Ramos (cell line): ENCODE measurements at regions not wholly inside any gene's neighbourhood (a gene's known extent, or its start where the extent isn't known, plus 50 kb on each side); places are given as distances from the start of the nearest gene placed in this dataset.
"Not testable (repeated sequence)": the region's sequence is repeated elsewhere in the genome, so short reads cannot be mapped to it uniquely, and the experiment has no call there.

ENCODE experiments used
- in situ Hi-C: fragments of 300-500 bp; cut with MboI; formaldehyde crosslinking; loops from one replicate; pipeline ENCODE4 v1.14.3; 2022; ENCODE audit warnings: low sequenced_read_pairs; ENCODE audit not compliant: unreplicated experiment

DNA sequence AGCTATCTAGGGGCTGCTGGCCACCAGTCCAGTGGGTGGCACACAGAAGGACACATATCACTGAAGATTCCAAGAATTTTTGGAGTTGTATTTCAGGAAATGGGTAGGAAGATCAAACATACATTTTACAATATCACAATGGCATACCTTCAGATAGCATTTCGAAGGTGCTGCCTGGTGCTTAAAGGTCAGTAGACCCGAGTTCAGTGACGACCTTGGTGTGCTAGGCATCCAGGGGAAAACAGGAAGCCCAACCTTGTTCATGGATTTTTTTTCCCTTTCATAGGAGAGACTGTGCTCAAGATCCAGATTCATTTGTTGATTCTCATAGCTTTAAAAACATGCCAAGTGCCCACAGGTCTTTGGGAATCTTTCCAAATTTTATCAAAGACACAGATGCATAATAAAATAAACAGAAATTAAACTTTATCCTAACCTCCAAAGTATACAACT is 51.0 kb upstream of the RCBTB2 start:
- in situ Hi-C loops, result loop anchor here (10.0 kb wide), 1 partner anchor 459 kb away; no protein-coding TSS in a partner anchor

DNA sequence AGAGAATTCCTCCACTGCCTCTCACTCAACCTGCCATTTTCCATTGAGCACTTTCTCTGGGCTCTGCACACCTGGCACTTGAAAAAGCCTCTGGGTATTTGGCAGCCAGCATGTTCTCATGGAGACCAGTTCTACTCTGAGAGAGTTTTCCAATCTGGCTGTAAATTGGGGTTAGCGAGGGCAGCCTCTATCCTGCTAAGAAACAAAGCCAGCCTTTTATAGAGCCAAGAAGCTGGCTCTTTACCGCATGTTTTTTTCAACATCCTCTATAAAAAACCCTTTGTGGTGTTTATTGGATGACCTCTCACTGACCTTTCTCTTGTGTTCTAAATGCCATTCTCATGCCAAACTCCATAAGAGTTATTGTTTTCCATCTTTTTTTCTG is 52.6 kb upstream of the RCBTB2 start:
- in situ Hi-C loops, result loop anchor here (10.0 kb wide), 1 partner anchor 461 kb away; no protein-coding TSS in a partner anchor

DNA sequence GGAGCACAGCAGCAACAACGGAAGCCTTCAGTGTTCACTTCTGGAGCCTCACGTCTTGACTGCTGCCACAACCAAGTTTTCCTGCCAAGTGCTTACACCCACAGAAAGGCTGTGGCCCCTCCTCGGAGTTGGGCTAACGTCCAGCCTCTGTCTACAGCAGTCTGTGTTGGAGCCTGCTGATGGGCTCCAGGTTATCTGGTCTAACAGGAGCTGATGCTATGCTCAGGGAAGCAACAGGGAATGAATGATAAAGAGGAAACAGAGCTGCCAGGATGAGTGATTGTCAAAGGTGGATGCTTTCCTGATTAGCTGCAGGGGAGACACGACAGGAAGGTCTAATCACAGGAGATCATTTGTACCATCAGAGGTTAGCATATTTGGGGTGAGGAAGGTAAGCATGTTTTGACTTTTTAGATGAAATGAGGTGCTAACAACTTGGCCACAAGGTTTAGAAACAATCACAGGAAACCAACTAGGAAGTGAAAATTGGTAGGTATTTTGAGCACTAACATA is 53.8 kb upstream of the RCBTB2 start:
- in situ Hi-C loops, result loop anchor here (10.0 kb wide), 1 partner anchor 462 kb away; no protein-coding TSS in a partner anchor

DNA sequence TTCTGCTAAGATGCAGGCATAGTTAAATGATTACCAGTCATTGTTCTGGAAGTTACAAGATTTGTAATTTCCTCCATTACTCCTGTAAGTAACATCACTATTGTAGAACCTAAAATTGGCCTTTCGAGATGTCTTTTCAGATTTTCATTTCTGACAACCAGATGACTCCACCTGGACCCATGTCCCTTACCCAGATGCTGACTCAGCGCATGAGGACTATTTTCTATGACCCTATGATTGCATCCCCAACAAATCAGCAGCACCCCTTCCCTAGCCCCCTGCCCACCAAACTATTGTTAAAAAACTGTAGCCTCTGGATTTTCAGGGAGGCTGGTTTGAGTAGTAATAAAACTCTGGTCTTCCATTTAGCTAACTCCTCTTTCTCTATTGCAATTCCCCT is 55.2 kb upstream of the RCBTB2 start:
- in situ Hi-C loops, result loop anchor here (10.0 kb wide), 1 partner anchor 463 kb away; no protein-coding TSS in a partner anchor

DNA sequence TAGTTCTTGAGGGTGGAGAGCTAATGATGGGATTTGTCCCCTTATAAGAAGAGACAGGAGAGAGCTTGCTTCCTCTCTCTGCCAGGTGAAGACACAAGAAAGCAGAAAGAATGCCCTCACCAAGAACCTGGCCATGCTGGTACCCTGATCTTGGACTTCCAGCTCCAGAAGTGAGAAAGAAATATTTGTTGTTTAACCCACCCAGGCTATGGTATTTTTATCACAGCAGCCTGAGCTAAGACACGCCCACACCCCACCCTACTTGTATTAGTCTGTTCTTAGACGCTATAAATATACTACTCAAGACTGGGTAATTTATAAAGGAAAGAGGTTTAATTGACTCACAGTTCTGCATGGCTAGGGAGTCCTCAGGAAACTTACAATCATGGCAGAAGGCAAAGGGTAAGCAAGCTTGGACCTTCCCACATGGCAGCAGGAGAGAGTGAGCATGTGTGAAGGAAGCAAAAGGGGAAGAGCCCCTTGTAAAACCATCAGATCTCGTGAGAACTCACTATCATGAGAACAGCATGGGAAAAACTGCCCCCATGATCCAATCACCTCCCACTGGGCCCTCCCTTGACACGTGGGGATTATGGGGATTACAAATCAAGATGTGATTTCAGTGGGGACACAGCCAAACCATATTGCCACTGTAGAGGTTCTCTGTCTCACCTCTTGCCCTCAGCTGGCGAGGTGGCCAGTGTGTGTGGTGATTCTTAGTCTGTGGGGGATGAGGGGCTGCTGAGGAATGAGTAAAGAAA is 57.4 kb upstream of the RCBTB2 start:
- in situ Hi-C loops, result no loop called here

DNA sequence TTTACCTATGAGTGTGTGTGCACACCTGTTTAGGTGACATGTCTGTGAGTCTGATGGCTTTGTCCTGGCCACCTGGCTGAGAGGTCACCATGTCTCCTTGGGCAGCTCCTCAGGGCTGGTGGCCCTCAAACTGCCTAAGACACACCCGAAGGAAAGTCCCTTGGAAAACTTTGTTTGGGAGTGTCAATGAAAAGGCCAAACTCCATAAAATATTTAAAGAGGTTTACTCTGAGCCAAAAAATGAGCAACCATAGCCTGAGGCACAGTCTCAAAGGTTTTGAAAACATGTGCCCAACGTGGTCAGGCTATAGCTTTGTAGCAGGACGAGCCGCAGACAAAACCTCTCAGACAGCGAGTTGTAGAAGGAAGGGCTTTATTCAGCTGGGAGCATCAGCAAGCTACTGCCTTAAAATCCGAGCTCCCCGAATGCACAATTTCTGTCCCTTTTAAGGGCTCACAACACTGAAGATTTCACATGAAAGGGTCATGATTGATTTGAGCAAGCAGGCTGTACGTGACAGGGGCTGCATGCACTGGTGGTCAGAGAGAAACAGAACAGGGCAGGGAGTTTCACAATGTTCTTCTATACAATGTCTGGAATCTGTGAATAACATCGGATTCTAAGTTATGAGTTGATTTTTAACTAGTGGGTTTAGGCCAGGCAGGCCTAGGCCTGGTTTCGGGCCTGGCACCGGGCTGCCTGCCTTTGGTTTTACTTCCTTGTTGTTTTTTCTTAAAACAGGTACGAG is 58.4 kb upstream of the RCBTB2 start:
- in situ Hi-C loops, result not testable (repeated sequence)

DNA sequence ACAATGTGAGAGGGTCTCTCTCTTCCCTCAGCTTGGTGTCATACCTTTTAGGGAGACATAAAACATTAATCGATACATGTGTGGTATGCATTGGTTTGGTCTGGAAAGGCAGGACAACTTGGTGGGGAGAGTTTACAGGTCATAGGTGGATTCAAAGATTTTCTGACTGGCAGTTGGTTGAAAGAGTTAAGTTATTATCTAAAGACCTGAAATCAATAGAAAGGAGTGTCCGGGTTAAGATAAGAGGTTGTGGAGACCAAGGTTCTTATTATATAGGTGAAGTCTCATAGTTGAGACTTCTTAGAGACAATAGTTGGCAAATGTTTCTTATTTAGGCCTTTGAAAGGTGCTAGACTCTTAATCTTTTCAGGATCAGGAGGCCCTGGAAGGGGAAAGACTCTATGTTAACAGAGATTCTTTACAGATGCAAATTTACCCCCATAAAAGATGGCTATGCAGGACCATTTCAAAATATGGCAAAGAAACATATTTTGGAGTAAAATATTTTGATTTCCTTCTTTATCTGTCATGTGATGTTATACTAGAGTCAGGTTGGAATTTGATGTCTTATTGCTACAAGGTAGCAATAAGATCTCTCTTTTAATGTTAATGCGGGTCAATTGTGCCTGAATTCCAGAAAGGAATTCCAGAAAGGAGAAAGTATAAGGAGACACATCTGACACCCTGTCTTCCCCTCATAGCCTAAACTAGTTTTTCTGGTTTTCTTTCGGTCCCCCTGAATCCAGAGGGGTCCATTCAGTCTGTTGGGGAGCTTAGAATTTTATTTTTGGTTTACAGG is 59.2 kb upstream of the RCBTB2 start:
- in situ Hi-C loops, result no loop called here

DNA sequence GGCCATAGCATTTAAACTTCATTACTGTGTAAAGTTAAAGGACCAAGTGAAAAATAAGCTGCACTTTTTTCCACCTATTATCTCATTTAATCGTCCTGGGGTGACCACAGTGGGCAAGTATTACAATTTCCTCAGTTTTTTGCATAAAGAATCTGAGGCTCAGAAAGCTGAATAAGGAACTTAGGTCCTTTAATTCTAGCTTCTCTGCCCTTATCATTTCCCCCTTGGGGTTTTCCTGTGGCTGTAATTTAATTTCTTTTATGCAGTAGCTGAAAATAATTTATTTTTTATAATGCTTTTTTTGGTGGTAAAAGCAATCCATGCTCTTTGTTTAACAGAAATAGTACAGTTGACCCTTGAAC is 59.8 kb upstream of the RCBTB2 start:
- in situ Hi-C loops, result no loop called here

DNA sequence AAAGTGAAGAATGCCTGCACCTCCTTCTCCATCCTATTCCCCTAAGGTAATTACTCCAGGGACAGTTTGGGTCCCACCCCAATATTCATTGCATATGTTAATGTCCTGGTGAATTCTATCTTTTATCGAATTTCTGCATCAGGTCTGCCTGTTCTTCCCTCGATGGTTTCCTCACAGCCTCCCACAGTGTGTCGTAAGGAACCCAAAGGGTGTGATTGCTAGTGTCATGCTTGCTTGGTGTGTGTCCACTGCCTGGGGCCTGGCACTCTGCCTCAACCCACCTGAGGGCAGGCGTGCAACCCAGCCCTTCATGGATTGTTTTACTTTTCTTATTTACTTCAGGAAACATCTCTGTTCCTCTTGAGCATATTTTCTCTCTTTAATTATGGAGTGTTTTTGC is 60.2 kb upstream of the CYSLTR2 start:
- in situ Hi-C loops, result no loop called here

DNA sequence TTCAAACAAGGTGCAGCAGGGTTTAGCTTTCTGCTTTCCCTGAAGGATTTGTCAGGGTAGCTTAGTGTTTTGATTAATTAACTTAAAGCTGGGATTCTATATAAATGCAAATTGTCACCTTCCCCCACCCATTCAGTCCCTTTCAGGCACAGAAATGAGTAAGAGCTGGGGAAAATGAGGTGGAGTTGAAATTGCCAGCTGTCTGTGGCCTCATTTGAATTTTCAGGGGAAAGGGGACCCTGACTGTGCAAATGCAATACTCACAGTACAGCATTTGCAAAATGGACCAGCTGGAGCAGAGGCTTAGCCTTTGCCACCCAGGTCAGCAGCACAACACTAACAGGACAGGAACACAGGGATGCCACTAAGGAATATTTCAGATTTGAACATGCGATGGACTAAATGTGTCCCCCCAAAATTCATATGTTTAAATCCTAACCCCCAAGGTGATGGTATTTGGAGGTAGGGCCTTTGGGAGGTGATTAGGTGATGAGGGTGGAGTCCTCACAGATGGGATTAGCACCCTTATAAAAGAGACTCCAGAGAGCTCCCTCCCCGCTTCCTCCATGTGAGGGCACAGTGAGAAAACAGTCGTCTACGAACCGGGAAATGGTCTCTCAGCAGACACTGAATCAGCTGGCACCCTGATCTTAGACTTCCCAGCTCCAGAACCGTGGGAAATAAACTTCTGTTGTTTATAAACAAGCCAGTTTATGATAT is 59.5 kb upstream of the CYSLTR2 start:
- in situ Hi-C loops, result no loop called here

DNA sequence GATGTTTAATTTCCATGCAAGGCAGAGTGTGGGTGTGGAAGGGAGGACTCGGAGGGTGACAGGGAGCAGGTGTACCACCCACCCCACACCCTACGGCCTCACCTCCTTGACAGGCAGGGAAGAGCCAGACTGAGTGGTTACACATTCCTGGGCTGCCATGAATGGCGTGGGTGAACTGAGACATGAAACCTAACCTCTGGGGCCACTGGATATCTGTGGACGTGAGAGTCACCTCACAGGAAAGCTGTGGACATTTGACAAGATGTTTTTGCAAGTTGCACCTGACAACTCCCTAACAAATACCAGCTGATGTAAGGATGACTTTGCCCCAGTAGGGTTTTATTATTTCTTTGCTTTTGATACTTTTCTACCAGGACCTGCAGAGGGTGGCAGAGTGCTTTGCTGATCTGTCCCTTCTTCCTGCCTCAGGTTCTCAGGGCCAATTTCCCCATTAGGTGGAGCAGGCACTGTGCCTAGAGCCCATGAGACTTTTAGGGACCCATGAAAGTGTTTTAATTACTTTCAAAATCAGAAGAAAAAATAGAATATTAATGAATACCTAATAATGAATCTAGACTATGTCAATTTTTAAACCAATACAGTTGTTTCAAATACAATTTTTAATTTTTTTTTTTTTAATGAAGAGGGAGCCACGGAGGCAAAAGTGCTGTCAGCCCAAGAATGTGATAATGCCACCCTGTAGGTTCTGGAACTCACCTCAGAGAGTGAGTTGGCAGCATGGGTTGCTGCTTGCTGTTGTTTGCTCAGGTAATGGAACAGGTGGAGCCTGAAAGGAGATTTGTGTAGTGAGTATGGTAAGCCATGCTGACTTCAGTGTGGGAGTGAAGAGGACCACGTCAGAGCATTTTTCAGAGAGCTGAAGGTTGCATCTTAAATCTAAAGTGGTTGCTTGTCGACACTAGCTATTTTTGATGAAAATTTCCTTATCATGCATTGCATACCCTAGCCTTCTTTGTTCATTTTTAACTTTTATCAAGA is 58.0 kb upstream of the CYSLTR2 start:
- in situ Hi-C loops, result no loop called here

DNA sequence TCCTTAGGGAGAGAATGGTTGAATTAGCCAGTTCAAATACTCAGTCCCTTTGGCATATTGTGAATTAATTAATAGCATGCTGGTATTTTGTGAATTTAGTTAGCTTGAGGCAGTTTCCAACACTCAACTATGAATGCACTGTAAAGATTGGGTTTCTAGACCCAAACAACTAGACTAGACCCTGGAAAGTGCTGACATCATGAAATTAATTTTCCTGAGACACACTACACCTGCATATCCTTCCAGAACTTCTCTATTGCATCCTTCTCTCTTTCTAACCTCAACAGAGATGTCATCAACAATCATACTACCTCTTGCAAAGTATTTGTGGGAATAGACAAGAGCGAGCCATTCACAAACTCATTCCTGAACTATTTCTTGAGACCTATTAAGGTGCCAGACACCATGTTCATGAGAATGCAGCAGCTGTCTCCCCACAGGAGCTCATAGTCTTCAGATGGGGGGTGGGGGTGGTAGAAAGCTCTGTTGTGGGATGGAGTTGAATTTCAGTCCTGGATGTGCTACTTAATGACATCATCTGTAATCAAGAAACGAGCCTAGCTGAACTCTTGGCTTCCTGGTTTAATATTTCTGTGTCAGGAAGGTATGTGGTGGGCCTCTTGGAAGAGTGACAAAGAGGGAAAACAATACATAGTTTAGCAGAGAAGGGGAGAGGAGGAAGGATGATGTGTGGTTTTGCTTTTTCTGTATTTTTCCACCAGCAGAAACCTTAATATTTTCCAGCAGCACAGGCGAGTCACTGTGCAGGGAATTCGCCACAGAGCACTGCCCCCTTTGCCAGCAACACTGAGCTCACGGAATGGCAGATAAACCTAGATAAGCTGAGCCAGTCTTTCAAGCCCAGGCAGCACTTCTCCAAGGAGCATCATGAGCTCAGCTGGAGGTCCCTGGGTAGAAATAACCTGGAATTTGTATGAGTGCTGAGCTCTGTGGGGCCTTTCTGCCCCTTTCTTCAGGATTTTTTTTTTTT is 53.1 kb upstream of the CYSLTR2 start:
- in situ Hi-C loops, result no loop called here

DNA sequence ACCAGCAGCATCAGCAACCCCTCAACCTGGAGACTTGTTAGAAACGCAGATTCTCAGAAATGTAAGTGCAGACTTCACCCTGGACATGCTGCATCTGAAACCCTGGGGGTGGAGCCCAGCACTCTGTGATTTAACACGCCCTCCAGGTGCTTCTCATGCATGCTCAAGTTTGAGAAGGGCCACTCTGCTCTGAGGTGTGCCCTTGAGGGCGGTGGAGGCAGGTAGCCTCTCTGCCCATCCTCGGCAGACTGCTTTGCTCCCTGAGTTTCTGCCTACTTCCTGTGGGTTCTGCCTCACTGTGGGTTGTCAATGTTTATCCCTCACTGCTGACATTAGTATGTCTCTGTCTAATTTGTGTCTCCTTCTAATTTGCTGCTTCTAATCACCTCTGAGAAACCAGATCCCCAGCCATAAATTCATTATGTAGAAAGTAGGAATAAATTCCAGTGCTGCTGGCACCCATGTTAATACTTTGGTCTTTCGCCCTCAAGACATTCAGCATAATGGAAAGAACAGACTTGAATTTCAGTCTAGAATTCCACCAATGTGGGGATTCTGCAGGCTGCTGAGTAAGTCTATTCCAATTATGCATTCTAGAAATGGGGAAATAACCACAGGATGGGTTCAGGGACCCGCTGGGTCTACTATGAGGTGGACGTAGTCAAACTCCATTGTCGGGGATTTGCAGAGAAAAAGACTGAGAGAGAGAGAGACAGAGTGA is 51.3 kb upstream of the CYSLTR2 start:
- in situ Hi-C loops, result no loop called here

DNA sequence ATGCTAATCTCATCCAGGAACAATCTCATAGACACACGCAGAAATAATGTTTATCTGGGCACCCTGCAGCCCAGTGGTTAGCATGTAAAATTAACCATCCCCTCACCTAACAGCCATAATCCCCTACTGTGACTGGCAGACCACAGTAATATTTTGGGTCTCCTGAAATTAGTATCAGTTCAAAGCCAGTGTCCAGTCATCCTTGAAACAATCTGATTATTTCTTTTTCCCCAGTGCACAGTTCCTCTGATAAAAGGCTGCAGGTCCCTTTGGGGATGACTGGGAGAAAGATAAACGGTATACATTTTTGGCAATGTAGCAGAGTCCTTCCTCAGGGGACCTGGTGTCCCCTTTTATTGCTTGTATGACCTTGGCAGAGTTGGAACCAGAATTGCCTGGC is 50.4 kb upstream of the CYSLTR2 start:
- in situ Hi-C loops, result no loop called here
